ENCODE measurements at regions not wholly inside any gene's neighbourhood (a gene's known extent, or its start where the extent isn't known, plus 50 kb on each side); places are given as distances from the start of the nearest gene placed in this dataset.

GRCh38 chr2:131584380-131584779 is 56.7 kb downstream of the CCDC74A start:
- no peak overlapping the region for H3K9ac ChIP-seq (replicated peaks; ENCODE audit: extremely low read depth, insufficient read depth, low read length)

More at GRCh38 chr2:131584380-131584779, 56.7 kb downstream of the CCDC74A start:
- H2AFZ ChIP-seq (ENCODE audit: low read depth, low read length) = no peak overlapping the region
- H3K9me3 ChIP-seq (replicated peaks; ENCODE audit: control insufficient read depth, insufficient read depth, low read length) = no peaks in the 10 kb centered on the region
- no TSS peak for BruUV-seq (replicated peaks)
- H3K4me3 ChIP-seq (replicated peaks in 1 of 3; ENCODE audit: insufficient read depth in 1 of 3, low read depth in 1 of 3, low read length in 3 of 3) = no peak overlapping the region
- no peaks in the 10 kb centered on the region for H3K9me1 ChIP-seq (replicated peaks; ENCODE audit: control insufficient read depth, extremely low read depth, insufficient read depth, low read length)
- POLR2A ChIA-PET = no interaction called here
- no peaks in the 10 kb centered on the region for H3K79me2 ChIP-seq (ENCODE audit: control insufficient read depth, insufficient read depth, low read length)
- FAIRE-seq (no peak), DNase-seq (ENCODE audit: low read depth, low spot score) (no peak)
- no peak for TF ChIP-seq MAX (IDR thresholded peaks at IDR 0.05; ENCODE audit: insufficient read depth, insufficient read length)
- TF ChIP-seq POLR2AphosphoS5 (IDR thresholded peaks at IDR 0.05; ENCODE audit: insufficient read depth, low read depth, low read length) = no peak
- TF ChIP-seq POLR2A (IDR thresholded peaks at IDR 0.05; ENCODE audit: low read depth, low read length) = no peak
- no peak for TF ChIP-seq CTCF (IDR thresholded peaks at IDR 0.05; ENCODE audit: extremely low read depth in 1 of 2, insufficient read depth in 1 of 2, low read depth in 1 of 2, low read length in 2 of 2)
- TF ChIP-seq MYC (IDR thresholded peaks at IDR 0.05; ENCODE audit: low read depth, low read length) = no peak
- no peak for TF ChIP-seq GATA2 (IDR thresholded peaks at IDR 0.05; ENCODE audit: insufficient read depth, insufficient read length, low read depth, low read length)
- TF ChIP-seq EZH2 (IDR thresholded peaks at IDR 0.05; ENCODE audit: borderline replicate concordance, low read depth, low read length, severe bottlenecking) = no peak
- TF ChIP-seq FOS (IDR thresholded peaks at IDR 0.05; ENCODE audit: borderline replicate concordance, insufficient read depth, low read length) = no peak
- no peak for TF ChIP-seq JUN (IDR thresholded peaks at IDR 0.05; ENCODE audit: borderline replicate concordance, insufficient read depth, insufficient read length, low read depth)
- peaks cover 7% of the 10 kb centered on the region in 2 experiments for H3K27me3 ChIP-seq (ENCODE audit: control insufficient read depth in 2 of 2, insufficient read depth in 2 of 2, low read length in 2 of 2)
- H3K4me1 ChIP-seq (ENCODE audit: control insufficient read depth, extremely low read depth, insufficient read depth, low read length) = no peaks in the 10 kb centered on the region
- no peak overlapping the region for H3K4me2 ChIP-seq (ENCODE audit: insufficient read depth, low read length)
- CTCF ChIA-PET = no interaction called here
- no peak overlapping the region for H3K27ac ChIP-seq (ENCODE audit: insufficient read depth, low read depth, low read length)
- dilution Hi-C loops (cut with MboI; ENCODE audit: extremely low pct_ligation_motif_present, low sequenced_read_pairs) (no loop called here), intact Hi-C loops (cut with micrococcal nuclease) (no loop called here)
- no peaks in the 10 kb centered on the region for H4K20me1 ChIP-seq (replicated peaks; ENCODE audit: control insufficient read depth, extremely low read depth, insufficient read depth, low read length)
- H3K36me3 ChIP-seq (ENCODE audit: control insufficient read depth in 2 of 2, extremely low read depth in 1 of 2, insufficient read depth in 2 of 2, low read length in 2 of 2) = no peaks in the 10 kb centered on the region
